Fibroblast of villous mesenchyme (primary cell): ENCODE measurements at regions not wholly inside any gene's neighbourhood (a gene's known extent, or its start where the extent isn't known, plus 50 kb on each side); places are given as distances from the start of the nearest gene placed in this dataset.
"Not testable (repeated sequence)": the region's sequence is repeated elsewhere in the genome, so short reads cannot be mapped to it uniquely, and the experiment has no call there.

ENCODE experiments used
- DNase-seq: peaks from one replicate; pipeline ENCODE4 v3.0.0-alpha.2; 2010; ENCODE audit warnings: low read depth
- H3K4me3 ChIP-seq: 2 replicates; pipeline ENCODE4 v1.5.1; 2011; ENCODE audit warnings: low read depth, mild to moderate bottlenecking, low read length
- CTCF ChIP-seq: IDR thresholded peaks from 2 replicates; pipeline ENCODE4 v1.5.1; 2012; ENCODE audit warnings: low read depth, mild to moderate bottlenecking, low read length; ENCODE audit not compliant: insufficient read depth

GRCh38 chr3:74842141-74842540, 227.7 kb upstream of the CNTN3 start:
- no peak overlapping the region for H3K4me3 ChIP-seq
- no peak for TF ChIP-seq CTCF
- no peak for DNase-seq

- no peak overlapping the region for H3K4me3 ChIP-seq
- no peak for DNase-seq
- TF ChIP-seq CTCF: no peak
Measured at GRCh38 chr3:74839566-74839965, 225.1 kb upstream of the CNTN3 start.

GRCh38 chr3:74832925-74833324, 218.5 kb upstream of the CNTN3 start:
- no peak for DNase-seq
- no peak overlapping the region for H3K4me3 ChIP-seq
- TF ChIP-seq CTCF: no peak

- not testable (repeated sequence) for DNase-seq, H3K4me3 ChIP-seq
Measured at GRCh38 chr3:74830845-74831244, 216.4 kb upstream of the CNTN3 start.

GRCh38 chr3:74825404-74825803, 210.9 kb upstream of the CNTN3 start:
- not testable (repeated sequence) for DNase-seq, H3K4me3 ChIP-seq

- DNase-seq: no peak
- no peak overlapping the region for H3K4me3 ChIP-seq
- TF ChIP-seq CTCF: no peak
Measured at GRCh38 chr3:74824366-74824765, 209.9 kb upstream of the CNTN3 start.

GRCh38 chr3:74814181-74814580, 199.7 kb upstream of the CNTN3 start:
- TF ChIP-seq CTCF: no peak
- no peak overlapping the region for H3K4me3 ChIP-seq
- no peak for DNase-seq

- TF ChIP-seq CTCF: no peak
- DNase-seq: no peak
- no peak overlapping the region for H3K4me3 ChIP-seq
Measured at GRCh38 chr3:74812756-74813155, 198.3 kb upstream of the CNTN3 start.
